K562 (cell line): ENCODE measurements at regions not wholly inside any gene's neighbourhood (a gene's known extent, or its start where the extent isn't known, plus 50 kb on each side); places are given as distances from the start of the nearest gene placed in this dataset.

Experiments
- ATAC-seq: fragments of 200-7000 bp; cut with Tn5 transposase; 3 replicates; pipeline ENCODE4 v1.9.1; 2020; ENCODE audit warnings: moderate library complexity
- BruUV-seq: library from RNA; stranded (reverse); fragments of 400-500 nt; replicated peaks from 2 replicates; lab custom pipeline; 2021; lab: Mats Ljungman, UMichigan
- CTCF ChIA-PET: fragments of 300-600 bp; formaldehyde crosslinking; extraction: SDS; loops from one replicate; lab custom pipeline; 2021; ENCODE audit warnings: low intra/inter-chr PET ratio; lab: Yijun Ruan, JAX
- POLR2A ChIA-PET: fragments of 300-600, 350-650 bp; sonication (Branson Sonifier 250); formaldehyde crosslinking; extraction: SDS; loops from one replicate; lab custom pipeline; 2021; ENCODE audit warnings: antibody characterized with exemption, inconsistent platforms; lab: Yijun Ruan, JAX
- DNase-seq, 4 experiments: peaks; one replicate each; pipeline versions ENCODE4 v3.0.0 to v3.0.0-alpha.2; 2011 to 2018; ENCODE audit warnings: low spot score in 3 of 4, mixed read lengths in 3 of 4; ENCODE audit errors: extremely low read depth in 1 of 4
- FAIRE-seq: peaks from 2 replicates; lab custom pipeline; 2011; peaks lifted over from hg19 to GRCh38; lab: Jason Lieb, UNC
- H2AFZ ChIP-seq: 2 replicates; pipeline ENCODE4 v1.6.0; 2011; ENCODE audit warnings: low read depth, low read length, control low read depth, inconsistent platforms
- H3K27ac ChIP-seq: fragments of 200-600 bp; 3 replicates; pipeline ENCODE4 v1.8.0; 2011; ENCODE audit warnings: low read depth, mild to moderate bottlenecking, control low read depth, inconsistent platforms, low read length, moderate library complexity, mixed read lengths; ENCODE audit errors: extremely low read depth
- H3K27me3 ChIP-seq, 2 experiments: fragments of 300-600 bp in 1 of 2; 2 replicates in 1 of 2; 3 replicates in 1 of 2; pipeline versions ENCODE4 v1.6.0 to v1.8.0; 2011; ENCODE audit warnings: inconsistent platforms in 2 of 2, low read length in 2 of 2, mild to moderate bottlenecking in 1 of 2, mixed read lengths in 1 of 2, moderate library complexity in 1 of 2; ENCODE audit not compliant: control insufficient read depth in 2 of 2, insufficient read depth in 2 of 2
- H3K36me3 ChIP-seq: fragments of 300-600 bp; 3 replicates; pipeline ENCODE4 v1.8.0; 2011; ENCODE audit warnings: mild to moderate bottlenecking, low read length, inconsistent platforms; ENCODE audit not compliant: control insufficient read depth, insufficient read depth
- H3K4me1 ChIP-seq, 2 experiments: fragments of 200-600 bp in 1 of 2; replicated peaks in 1 of 2; 2 replicates in 1 of 2; 3 replicates in 1 of 2; pipeline versions ENCODE4 v1.5.1 to v1.8.0; 2011; ENCODE audit warnings: inconsistent platforms in 2 of 2, low read length in 2 of 2, mild to moderate bottlenecking in 1 of 2, mixed read lengths in 1 of 2, moderate library complexity in 1 of 2; ENCODE audit not compliant: control insufficient read depth in 2 of 2, insufficient read depth in 2 of 2
- H3K4me2 ChIP-seq: 2 replicates; pipeline ENCODE4 v1.6.1; 2011; ENCODE audit warnings: low read length, control low read depth, inconsistent platforms, mixed read lengths; ENCODE audit not compliant: insufficient read depth
- H3K4me3 ChIP-seq: fragments of 200-600 bp; sonication (generic), shearing (Covaris generic); 2 replicates; pipeline ENCODE4 v1.5.1; 2016; ENCODE audit warnings: control low read depth, inconsistent platforms
- H3K79me2 ChIP-seq: fragments of 200-600 bp; 3 replicates; pipeline ENCODE4 v1.8.0; 2011; ENCODE audit warnings: low read length, inconsistent platforms; ENCODE audit not compliant: control insufficient read depth, insufficient read depth
- H3K9ac ChIP-seq, 2 experiments: 2 replicates each; pipeline versions ENCODE4 v1.6.0 to v1.6.1; 2011; ENCODE audit warnings: low read depth in 2 of 2, low read length in 2 of 2, control low read depth in 1 of 2, inconsistent platforms in 1 of 2, mild to moderate bottlenecking in 1 of 2, mixed read lengths in 1 of 2; ENCODE audit not compliant: insufficient read depth in 1 of 2
- H3K9me1 ChIP-seq: one replicate; pipeline ENCODE4 v1.6.0; 2011; ENCODE audit warnings: inconsistent platforms, mild to moderate bottlenecking, low read length, moderate library complexity; ENCODE audit not compliant: control insufficient read depth, insufficient read depth
- H3K9me3 ChIP-seq: replicated peaks from 2 replicates; pipeline ENCODE4 v1.5.1; 2011; ENCODE audit warnings: low read depth, low read length, inconsistent platforms; ENCODE audit not compliant: control insufficient read depth, insufficient read depth
- H4K20me1 ChIP-seq: replicated peaks from 2 replicates; pipeline ENCODE4 v1.6.1; 2011; ENCODE audit warnings: low read length, inconsistent platforms, mixed read lengths; ENCODE audit not compliant: control insufficient read depth, insufficient read depth
- MBD2 ChIP-seq: sonication (generic); IDR thresholded peaks from 2 replicates; pipeline ENCODE4 v1.6.1; 2016; ENCODE audit warnings: low read depth, borderline replicate concordance
- RAD21 ChIP-seq, 2 experiments: fragments of 250-450 bp in 1 of 2; fragments of 450-650 bp in 1 of 2; sonication (Bioruptor Pico) in 1 of 2; formaldehyde crosslinking in 1 of 2; IDR thresholded peaks in 1 of 2; conservative IDR thresholded peaks in 1 of 2; 2 replicates each; pipeline versions ENCODE4 v1.4.0 to v1.8.0; 2020 to 2022; ENCODE audit warnings: mild to moderate bottlenecking in 2 of 2, moderate library complexity in 1 of 2
- SIN3A ChIP-seq, 2 experiments: fragments of 150-350 bp in 1 of 2; IDR thresholded peaks; 2 replicates each; pipeline ENCODE4 v1.6.1; 2011 to 2016; ENCODE audit warnings: borderline replicate concordance in 2 of 2, low read depth in 2 of 2, low read length in 2 of 2, mild to moderate bottlenecking in 2 of 2, moderate library complexity in 2 of 2; ENCODE audit not compliant: control insufficient read depth in 1 of 2
- SMARCB1 ChIP-seq: IDR thresholded peaks from 2 replicates; pipeline ENCODE4 v1.6.1; 2011; ENCODE audit warnings: improper control_type of control experiment, low read depth; ENCODE audit not compliant: insufficient read length
- TGIF2 ChIP-seq: sonication (generic); formaldehyde crosslinking; IDR thresholded peaks from 2 replicates; pipeline ENCODE4 v1.8.1; 2022; ENCODE audit warnings: mild to moderate bottlenecking, missing genetic modification reagents, moderate library complexity
- ZNF280A ChIP-seq: fragments of 450-650 bp; IDR thresholded peaks from 2 replicates; pipeline ENCODE4 v1.6.1; 2018; ENCODE audit warnings: mild to moderate bottlenecking, low read depth; ENCODE audit not compliant: partially characterized antibody
- ZNF79 ChIP-seq: fragments of 250-450 bp; sonication (Bioruptor Pico); IDR thresholded peaks from 2 replicates; pipeline ENCODE4 v1.4.0; 2020; ENCODE audit warnings: low read depth, mild to moderate bottlenecking, moderate library complexity
- WGBS: fragments of 100-300 bp; shearing (Covaris generic); methylation state at CpG from one replicate; pipeline ENCODE4 v1.1.6; 2016; ENCODE audit warnings: low coverage, mixed read lengths; ENCODE audit not compliant: insufficient coverage; ENCODE audit errors: missing lambda C conversion rate; 5-methylcytosine and 5-hydroxymethylcytosine counted together
- in situ Hi-C: fragments of 300-500 bp; cut with MboI; formaldehyde crosslinking; loops from 4 replicates; pipeline ENCODE4 v1.15.0; 2018; ENCODE audit warnings: inconsistent platforms, mixed read lengths
- intact Hi-C: fragments of 100-400 bp; cut with micrococcal nuclease; formaldehyde crosslinking; loops from 2 replicates; pipeline ENCODE4 v1.14.2; 2022
- TF ChIP-seq, protein P1 (sequence below), 3 experiments: IDR thresholded peaks in 2 of 3; conservative IDR thresholded peaks in 1 of 3; 2 replicates each; pipeline ENCODE4 v1.5.1; 2011 to 2012; ENCODE audit warnings: low read length in 3 of 3, mild to moderate bottlenecking in 3 of 3, control low read depth in 2 of 3, improper control_type of control experiment in 1 of 3, inconsistent platforms in 1 of 3, low read depth in 1 of 3, mixed read lengths in 1 of 3, moderate library complexity in 1 of 3; ENCODE audit not compliant: insufficient read depth in 2 of 3

GRCh38 chr5:10858945-10859344 lies 97.9 kb upstream of the DAP start:
- Histone ChIP-seq H4K20me1 (no peaks in the 10 kb centered on the region), H3K36me3 (no peaks in the 10 kb centered on the region), H3K4me3 (no peak overlapping the region), H3K79me2 (no peaks in the 10 kb centered on the region), H3K27me3 (peaks cover 29 to 71% of the 10 kb centered on the region in 2 experiments), H2AFZ (no peak overlapping the region), H3K27ac (no peak overlapping the region), H3K9me1 (no peaks in the 10 kb centered on the region), H3K9me3 (no peaks in the 10 kb centered on the region), H3K4me2 (no peak overlapping the region), H3K9ac (no peak overlapping the region), H3K4me1 (peaks cover 0 to 4% of the 10 kb centered on the region in 2 experiments; a peak in 1 of 5 replicates)
- FAIRE-seq (no peak), DNase-seq (no peak), ATAC-seq (no peak)
- intact Hi-C loops (loop anchor here (2.0 to 10.0 kb wide), 2 partner anchors 158 to 404 kb away; no protein-coding TSS in a partner anchor), in situ Hi-C loops (no loop called here)
- no TSS peak for BruUV-seq
- TF ChIP-seq ZNF280A (no peak), MBD2 (no peak), SIN3A (IDR thresholded peaks at IDR 0.05; ENCODE audit: borderline replicate concordance in 2 of 2, control insufficient read depth in 1 of 2, low read depth in 2 of 2, low read length in 2 of 2) (no peak), RAD21 (CRISPR knock-in tag; conservative IDR thresholded peaks at IDR 0.05 in 1 of 2, IDR thresholded peaks at IDR 0.05 in 1 of 2) (peak in 1 of 2 experiments; percentile 33; a peak in 1 of 4 replicates), TGIF2 (CRISPR knock-in tag) (no peak), ZNF79 (CRISPR knock-in tag) (no peak), SMARCB1 (no peak)
- TF ChIP-seq, protein P1, sequence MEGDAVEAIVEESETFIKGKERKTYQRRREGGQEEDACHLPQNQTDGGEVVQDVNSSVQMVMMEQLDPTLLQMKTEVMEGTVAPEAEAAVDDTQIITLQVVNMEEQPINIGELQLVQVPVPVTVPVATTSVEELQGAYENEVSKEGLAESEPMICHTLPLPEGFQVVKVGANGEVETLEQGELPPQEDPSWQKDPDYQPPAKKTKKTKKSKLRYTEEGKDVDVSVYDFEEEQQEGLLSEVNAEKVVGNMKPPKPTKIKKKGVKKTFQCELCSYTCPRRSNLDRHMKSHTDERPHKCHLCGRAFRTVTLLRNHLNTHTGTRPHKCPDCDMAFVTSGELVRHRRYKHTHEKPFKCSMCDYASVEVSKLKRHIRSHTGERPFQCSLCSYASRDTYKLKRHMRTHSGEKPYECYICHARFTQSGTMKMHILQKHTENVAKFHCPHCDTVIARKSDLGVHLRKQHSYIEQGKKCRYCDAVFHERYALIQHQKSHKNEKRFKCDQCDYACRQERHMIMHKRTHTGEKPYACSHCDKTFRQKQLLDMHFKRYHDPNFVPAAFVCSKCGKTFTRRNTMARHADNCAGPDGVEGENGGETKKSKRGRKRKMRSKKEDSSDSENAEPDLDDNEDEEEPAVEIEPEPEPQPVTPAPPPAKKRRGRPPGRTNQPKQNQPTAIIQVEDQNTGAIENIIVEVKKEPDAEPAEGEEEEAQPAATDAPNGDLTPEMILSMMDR (IDR thresholded peaks at IDR 0.05 in 2 of 3, conservative IDR thresholded peaks at IDR 0.05 in 1 of 3; ENCODE audit: insufficient read depth in 2 of 3, low read depth in 1 of 3, low read length in 3 of 3) = peak in 2 of 3 experiments; percentile 11 to 19; a peak in 2 of 6 replicates
- ChIA-PET POLR2A (no interaction called here), CTCF (no interaction called here)
- 2% methylated on average over 9 of the region's 9 CpGs for WGBS
